Fibroblast of lung (primary cell): ENCODE measurements at regions not wholly inside any gene's neighbourhood (a gene's known extent, or its start where the extent isn't known, plus 50 kb on each side); places are given as distances from the start of the nearest gene placed in this dataset.
A peak's percentile ranks its signal among the peaks of the same experiment; 100 is the strongest.

ENCODE experiments used
- DNase-seq, 2 donors: peaks; one replicate each; pipeline versions ENCODE4 v3.0.0 to v3.0.0-alpha.2; 2010; ENCODE audit warnings: low read depth in 2 of 2
- H2AFZ ChIP-seq: 2 replicates; pipeline ENCODE4 v1.5.1; 2012; ENCODE audit warnings: low read length, control low read depth, inconsistent platforms
- H3K27ac ChIP-seq: 2 replicates; pipeline ENCODE4 v1.5.1; 2011; ENCODE audit warnings: low read length, control low read depth; ENCODE audit not compliant: insufficient read depth
- H3K27me3 ChIP-seq: 2 replicates; pipeline ENCODE4 v1.5.1; 2011; ENCODE audit warnings: mild to moderate bottlenecking, low read length; ENCODE audit not compliant: control insufficient read depth, insufficient read depth
- H3K36me3 ChIP-seq: 2 replicates; pipeline ENCODE4 v1.5.1; 2011; ENCODE audit warnings: low read length; ENCODE audit not compliant: control insufficient read depth, insufficient read depth
- H3K4me1 ChIP-seq: 2 replicates; pipeline ENCODE4 v1.5.1; 2011; ENCODE audit warnings: low read length; ENCODE audit not compliant: control insufficient read depth, insufficient read depth; ENCODE audit errors: extremely low read depth
- H3K4me2 ChIP-seq: 2 replicates; pipeline ENCODE4 v1.5.1; 2011; ENCODE audit warnings: low read length, control low read depth; ENCODE audit not compliant: insufficient read depth; ENCODE audit errors: extremely low read depth
- H3K4me3 ChIP-seq, 4 experiments: fragments of 200-600 bp in 1 of 4; sonication (generic) in 1 of 4; replicated peaks in 1 of 4; 2 replicates each; pipeline ENCODE4 v1.5.1; 2011 to 2016; ENCODE audit warnings: low read length in 4 of 4, low read depth in 3 of 4, mild to moderate bottlenecking in 3 of 4, control low read depth in 2 of 4, inconsistent platforms in 1 of 4, mixed read lengths in 1 of 4; ENCODE audit not compliant: insufficient read depth in 1 of 4; ENCODE audit errors: control extremely low read depth in 1 of 4
- H3K79me2 ChIP-seq: 2 replicates; pipeline ENCODE4 v1.5.1; 2012; ENCODE audit warnings: mild to moderate bottlenecking, low read length, inconsistent platforms; ENCODE audit not compliant: control insufficient read depth, insufficient read depth
- H3K9ac ChIP-seq: 2 replicates; pipeline ENCODE4 v1.5.1; 2011; ENCODE audit warnings: mild to moderate bottlenecking, low read length, control low read depth; ENCODE audit not compliant: insufficient read depth
- H3K9me3 ChIP-seq: 2 replicates; pipeline ENCODE4 v1.5.1; 2012; ENCODE audit warnings: low read depth, low read length; ENCODE audit not compliant: control insufficient read depth, insufficient read depth
- H4K20me1 ChIP-seq: 2 replicates; pipeline ENCODE4 v1.5.1; 2011; ENCODE audit warnings: low read length; ENCODE audit not compliant: control insufficient read depth, insufficient read depth; ENCODE audit errors: extremely low read depth
- EZH2 ChIP-seq: IDR thresholded peaks from 2 replicates; pipeline ENCODE4 v1.5.1; 2012; ENCODE audit warnings: low read length, control low read depth, mild to moderate bottlenecking; ENCODE audit errors: missing control alignments
- TF ChIP-seq, protein P1 (sequence below), 2 donors: IDR thresholded peaks in 1 of 2; conservative IDR thresholded peaks in 1 of 2; 1 replicate in 1 of 2; 2 replicates in 1 of 2; pipeline ENCODE4 v1.5.1; 2011 to 2012; ENCODE audit warnings: low read length in 2 of 2, control low read depth in 1 of 2, inconsistent platforms in 1 of 2, low read depth in 1 of 2, mild to moderate bottlenecking in 1 of 2

DNA sequence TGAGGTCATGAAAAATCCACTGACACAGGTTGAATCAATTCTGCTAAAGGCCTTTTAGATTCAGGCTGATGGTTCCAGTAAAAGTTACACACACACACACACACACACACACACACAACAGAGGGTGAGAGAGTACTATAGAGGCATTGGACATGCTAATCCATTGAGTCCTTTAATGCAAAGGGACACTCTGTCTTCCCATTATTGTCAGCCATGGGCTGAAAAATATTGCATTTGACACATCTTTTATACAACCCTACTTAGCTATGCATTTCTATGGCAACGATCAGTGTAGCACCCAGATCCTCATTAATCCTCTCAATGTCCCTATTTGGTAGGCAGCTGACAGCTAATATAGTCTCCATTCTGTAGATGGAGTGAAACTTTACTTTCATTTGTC is 440.8 kb upstream of the RGPD4 start:
- Histone ChIP-seq H4K20me1 (no peaks in the 10 kb centered on the region), H3K4me2 (no peak overlapping the region), H3K9me3 (no peaks in the 10 kb centered on the region), H3K4me3 (no peak overlapping the region), H3K36me3 (no peaks in the 10 kb centered on the region), H2AFZ (no peak overlapping the region), H3K27me3 (no peaks in the 10 kb centered on the region), H3K79me2 (no peaks in the 10 kb centered on the region), H3K9ac (no peak overlapping the region), H3K27ac (no peak overlapping the region), H3K4me1 (no peaks in the 10 kb centered on the region)
- TF ChIP-seq, protein P1, sequence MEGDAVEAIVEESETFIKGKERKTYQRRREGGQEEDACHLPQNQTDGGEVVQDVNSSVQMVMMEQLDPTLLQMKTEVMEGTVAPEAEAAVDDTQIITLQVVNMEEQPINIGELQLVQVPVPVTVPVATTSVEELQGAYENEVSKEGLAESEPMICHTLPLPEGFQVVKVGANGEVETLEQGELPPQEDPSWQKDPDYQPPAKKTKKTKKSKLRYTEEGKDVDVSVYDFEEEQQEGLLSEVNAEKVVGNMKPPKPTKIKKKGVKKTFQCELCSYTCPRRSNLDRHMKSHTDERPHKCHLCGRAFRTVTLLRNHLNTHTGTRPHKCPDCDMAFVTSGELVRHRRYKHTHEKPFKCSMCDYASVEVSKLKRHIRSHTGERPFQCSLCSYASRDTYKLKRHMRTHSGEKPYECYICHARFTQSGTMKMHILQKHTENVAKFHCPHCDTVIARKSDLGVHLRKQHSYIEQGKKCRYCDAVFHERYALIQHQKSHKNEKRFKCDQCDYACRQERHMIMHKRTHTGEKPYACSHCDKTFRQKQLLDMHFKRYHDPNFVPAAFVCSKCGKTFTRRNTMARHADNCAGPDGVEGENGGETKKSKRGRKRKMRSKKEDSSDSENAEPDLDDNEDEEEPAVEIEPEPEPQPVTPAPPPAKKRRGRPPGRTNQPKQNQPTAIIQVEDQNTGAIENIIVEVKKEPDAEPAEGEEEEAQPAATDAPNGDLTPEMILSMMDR (conservative IDR thresholded peaks at IDR 0.05 in 1 of 2, IDR thresholded peaks at IDR 0.05 in 1 of 2; ENCODE audit: low read depth in 1 of 2, low read length in 2 of 2) = no peak
- no peak for TF ChIP-seq EZH2
- no peak for DNase-seq

DNA sequence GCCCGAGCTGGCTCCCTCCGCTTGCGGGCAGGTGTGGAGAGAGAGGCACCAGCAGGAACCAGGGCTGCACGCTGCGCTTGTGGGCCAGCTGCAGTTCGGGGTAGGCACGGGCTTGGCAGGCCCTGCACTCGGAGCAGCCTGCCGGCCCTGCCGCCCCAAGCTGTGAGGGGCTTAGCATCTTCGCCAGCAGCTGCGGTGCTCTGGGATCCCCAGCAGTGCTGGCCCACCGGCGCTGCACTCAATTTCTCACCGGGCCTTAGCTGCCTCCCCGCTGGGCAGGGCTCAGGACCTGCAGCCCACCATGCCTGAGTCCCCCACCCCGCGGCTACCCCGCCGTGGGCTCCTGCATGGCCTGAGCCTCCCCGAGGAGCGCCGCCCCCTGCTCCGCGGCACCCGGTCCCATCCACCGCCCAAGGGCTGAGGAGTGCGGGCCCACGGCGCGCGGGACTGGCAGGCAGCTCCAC is 434.4 kb upstream of the RGPD4 start:
- no peaks in the 10 kb centered on the region for H3K79me2 ChIP-seq
- H3K4me1 ChIP-seq = no peaks in the 10 kb centered on the region
- no peaks in the 10 kb centered on the region for H4K20me1 ChIP-seq
- no peaks in the 10 kb centered on the region for H3K27me3 ChIP-seq
- no peak for TF ChIP-seq EZH2
- TF ChIP-seq, protein P1 (conservative IDR thresholded peaks at IDR 0.05 in 1 of 2, IDR thresholded peaks at IDR 0.05 in 1 of 2; ENCODE audit: low read depth in 1 of 2, low read length in 2 of 2) = no peak
- H3K4me2 ChIP-seq = no peak overlapping the region
- H3K36me3 ChIP-seq = no peaks in the 10 kb centered on the region
- no peak overlapping the region for H3K4me3 ChIP-seq
- H3K9me3 ChIP-seq = no peaks in the 10 kb centered on the region
- H3K27ac ChIP-seq = no peak overlapping the region
- H3K9ac ChIP-seq = no peak overlapping the region
- no peak for DNase-seq
- no peak overlapping the region for H2AFZ ChIP-seq

DNA sequence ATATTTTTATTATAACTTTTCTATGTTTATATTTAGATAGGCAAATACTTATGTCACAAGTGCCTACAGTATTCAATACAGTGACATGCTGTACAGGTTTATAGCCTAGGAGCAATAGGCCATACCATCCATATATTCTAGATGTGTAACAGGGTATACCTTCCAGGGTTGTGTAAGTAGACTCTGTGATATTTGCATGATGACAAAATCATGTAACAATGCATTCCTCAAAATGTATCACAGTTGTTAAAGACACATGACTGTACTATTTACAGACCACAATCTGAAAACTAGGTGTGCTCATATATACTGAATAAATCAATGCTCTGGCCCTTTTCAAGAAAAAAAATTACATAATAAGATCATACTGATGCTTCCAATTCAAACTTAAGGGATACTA is 433.2 kb upstream of the RGPD4 start:
- Histone ChIP-seq H3K9ac (no peak overlapping the region), H3K9me3 (no peaks in the 10 kb centered on the region), H3K4me2 (no peak overlapping the region), H3K79me2 (no peaks in the 10 kb centered on the region), H3K36me3 (no peaks in the 10 kb centered on the region), H4K20me1 (no peaks in the 10 kb centered on the region), H2AFZ (no peak overlapping the region), H3K27me3 (no peaks in the 10 kb centered on the region), H3K4me1 (no peaks in the 10 kb centered on the region), H3K27ac (no peak overlapping the region), H3K4me3 (no peak overlapping the region)
- TF ChIP-seq, protein P1 (conservative IDR thresholded peaks at IDR 0.05 in 1 of 2, IDR thresholded peaks at IDR 0.05 in 1 of 2; ENCODE audit: low read depth in 1 of 2, low read length in 2 of 2) = no peak
- no peak for TF ChIP-seq EZH2
- DNase-seq = peak in 1 of 2 donors; percentile 3
